Thymus (tissue), 11 donors: ENCODE measurements at regions not wholly inside any gene's neighbourhood (a gene's known extent, or its start where the extent isn't known, plus 50 kb on each side); places are given as distances from the start of the nearest gene placed in this dataset.

Experiments used
- DNase-seq, 9 donors: peaks; one replicate each; pipeline ENCODE4 v3.0.0-alpha.2; 2013; ENCODE audit warnings: low spot score in 9 of 9, low read depth in 6 of 9, missing footprints in 1 of 9
- H3K27ac ChIP-seq, 2 donors: one replicate each; pipeline ENCODE4 v1.5.1; 2013; ENCODE audit warnings: control low read depth in 1 of 2, low read depth in 1 of 2, low read length in 1 of 2, mild to moderate bottlenecking in 1 of 2, moderate library complexity in 1 of 2
- H3K27me3 ChIP-seq, 2 donors: one replicate each; pipeline ENCODE4 v1.5.1; 2013; ENCODE audit warnings: low read length in 1 of 2; ENCODE audit not compliant: control insufficient read depth in 2 of 2, insufficient read depth in 1 of 2
- H3K36me3 ChIP-seq, 2 donors: one replicate each; pipeline ENCODE4 v1.5.1; 2013; ENCODE audit warnings: low read length in 1 of 2, mild to moderate bottlenecking in 1 of 2, moderate library complexity in 1 of 2; ENCODE audit not compliant: control insufficient read depth in 2 of 2, insufficient read depth in 2 of 2
- H3K4me1 ChIP-seq, 2 donors: one replicate each; pipeline ENCODE4 v1.5.1; 2013; ENCODE audit warnings: low read length in 2 of 2; ENCODE audit not compliant: control insufficient read depth in 2 of 2, insufficient read depth in 2 of 2
- H3K4me3 ChIP-seq, 2 donors: one replicate each; pipeline ENCODE4 v1.5.1; 2013; ENCODE audit warnings: low read length in 2 of 2, control low read depth in 1 of 2, mild to moderate bottlenecking in 1 of 2
- H3K9me3 ChIP-seq, 2 donors: one replicate each; pipeline ENCODE4 v1.5.1; 2013; ENCODE audit warnings: low read length in 1 of 2, mild to moderate bottlenecking in 1 of 2; ENCODE audit not compliant: control insufficient read depth in 2 of 2, insufficient read depth in 1 of 2
- WGBS: extraction: QIAGEN DNeasy Blood & Tissue Kit; methylation state at CpG from one replicate; pipeline ENCODE4 v1.1.7; 2013; 5-methylcytosine and 5-hydroxymethylcytosine counted together
- donor health status: healthy.

DNA sequence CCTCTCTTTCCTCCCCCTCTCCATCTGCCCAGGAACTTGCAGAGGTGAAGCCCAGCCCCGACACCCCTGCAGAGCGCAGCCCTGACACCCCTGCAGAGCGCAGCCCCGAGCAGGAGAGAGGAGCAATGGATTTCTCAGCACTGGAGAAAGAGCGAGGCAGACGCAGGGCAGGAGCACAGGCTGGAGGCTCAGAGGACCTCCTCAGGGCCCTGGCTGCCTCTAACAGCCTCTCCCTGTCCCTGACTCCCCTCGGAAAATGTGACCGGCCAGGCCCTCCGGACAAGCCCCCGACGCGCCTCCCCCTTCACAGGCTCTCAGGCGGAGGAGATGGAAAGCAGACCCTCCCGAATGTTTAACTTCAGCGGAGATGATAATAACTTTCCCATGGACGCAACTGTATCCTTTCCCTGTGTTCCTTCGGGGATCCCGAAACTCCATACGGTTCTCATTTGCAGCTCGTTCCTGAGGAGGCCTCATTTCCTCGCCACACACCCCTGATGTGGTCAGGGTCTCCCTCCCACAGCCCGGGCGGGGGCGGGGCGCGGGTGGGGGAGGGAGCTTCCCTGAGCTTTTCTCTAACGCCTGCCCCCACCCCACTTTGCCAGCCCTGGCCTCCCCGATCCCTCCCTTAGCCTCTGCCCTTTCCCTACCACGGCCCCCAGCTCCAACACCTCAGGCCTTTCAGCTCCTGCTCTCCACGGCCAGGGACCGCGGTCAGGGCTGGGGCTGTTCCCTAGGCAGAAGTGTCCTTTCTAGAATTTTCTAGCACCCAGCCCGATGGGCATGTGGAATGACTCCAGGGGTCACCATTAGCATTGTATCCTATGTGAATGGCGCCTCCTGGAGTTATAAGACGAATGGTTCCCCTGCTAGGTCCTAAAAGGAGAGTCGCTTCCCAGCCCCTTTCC, 201.1 kb upstream of the BCOR start:
- Histone ChIP-seq H3K9me3 (peaks cover 0 to 4% of the 10 kb centered on the region in 2 donors), H3K4me3 (no peak overlapping the region), H3K36me3 (no peaks in the 10 kb centered on the region), H3K4me1 (peaks cover 0 to 17% of the 10 kb centered on the region in 2 donors), H3K27ac (no peak overlapping the region), H3K27me3 (peaks cover 0 to 7% of the 10 kb centered on the region in 2 donors)
- DNase-seq, result no peak
- WGBS, result 77% methylated on average over 36 of the region's 36 CpGs

DNA sequence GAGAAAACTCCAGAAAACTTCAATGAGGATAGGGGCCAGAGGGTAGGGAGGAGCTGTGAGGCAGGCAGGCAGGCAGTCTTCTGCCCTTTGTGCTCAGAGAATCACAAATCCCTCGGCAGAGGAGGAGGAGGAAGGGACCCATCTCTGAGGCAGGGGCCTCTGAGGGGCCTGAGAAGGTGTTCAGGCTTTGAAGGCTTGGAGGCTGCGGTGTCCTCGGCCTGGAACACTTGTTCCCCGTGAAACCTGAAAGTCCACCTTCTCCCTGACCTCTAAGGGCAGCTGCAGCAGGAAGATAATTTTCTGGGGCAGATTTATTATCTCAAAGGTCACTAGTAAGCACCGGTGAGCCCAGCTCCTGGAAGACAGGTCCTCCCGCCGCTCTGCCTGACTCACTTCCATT, 200.3 kb upstream of the BCOR start:
- Histone ChIP-seq H3K27ac (no peak overlapping the region), H3K4me1 (peaks cover 0 to 17% of the 10 kb centered on the region in 2 donors), H3K36me3 (no peaks in the 10 kb centered on the region), H3K27me3 (peaks cover 0 to 7% of the 10 kb centered on the region in 2 donors), H3K9me3 (peaks cover 0 to 4% of the 10 kb centered on the region in 2 donors), H3K4me3 (no peak overlapping the region)
- DNase-seq, result no peak
- 93% methylated on average over 7 of the region's 7 CpGs for WGBS

DNA sequence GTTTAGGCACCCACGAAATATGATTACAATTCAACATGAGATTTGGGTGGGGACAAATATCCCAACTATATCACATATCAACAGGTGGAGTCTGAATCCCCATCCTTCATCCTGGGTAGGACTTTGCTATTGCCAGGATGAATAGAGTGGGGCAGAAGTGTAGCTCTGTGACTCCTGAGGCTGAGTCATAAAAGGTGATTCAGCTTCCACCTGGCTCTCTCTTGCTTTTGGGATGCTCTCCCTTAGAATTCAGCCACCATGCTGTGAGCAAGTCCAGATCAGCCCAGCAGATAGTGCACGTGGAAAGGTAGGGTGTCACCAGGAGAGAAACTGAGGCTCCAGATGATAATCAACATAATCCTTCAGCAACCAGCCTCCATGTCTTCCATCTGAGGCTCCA, 193.8 kb upstream of the BCOR start:
- no peaks in the 10 kb centered on the region for H3K4me1 ChIP-seq
- H3K4me3 ChIP-seq, result no peak overlapping the region
- no peak overlapping the region for H3K27ac ChIP-seq
- 91% methylated on average over 2 of the region's 2 CpGs for whole genome bisulfite sequencing
- peaks cover 0 to 12% of the 10 kb centered on the region in 2 donors for H3K9me3 ChIP-seq
- no peak for DNase-seq
- no peaks in the 10 kb centered on the region for H3K36me3 ChIP-seq
- no peaks in the 10 kb centered on the region for H3K27me3 ChIP-seq

DNA sequence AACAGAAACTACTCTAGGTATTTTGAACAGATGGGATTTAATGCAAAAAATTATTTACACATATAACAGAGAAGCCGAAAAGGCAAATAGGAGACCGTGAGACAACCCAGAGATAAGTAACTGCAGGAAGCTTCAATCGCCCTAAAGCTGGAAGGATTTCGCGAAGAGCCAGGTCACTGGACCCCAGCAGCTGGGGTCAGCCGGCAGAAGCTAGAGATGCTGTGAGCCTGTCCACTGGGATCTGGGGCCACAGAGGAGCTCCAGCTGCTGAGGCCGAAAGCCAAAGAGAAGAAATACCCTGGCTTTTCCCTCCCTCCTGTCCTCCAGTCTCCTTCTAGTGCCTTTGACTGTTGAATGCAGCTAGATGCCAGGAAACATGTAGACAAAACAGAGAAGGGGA, 192.8 kb upstream of the BCOR start:
- Histone ChIP-seq H3K4me1 (peaks cover 0 to 5% of the 10 kb centered on the region in 2 donors), H3K27me3 (no peaks in the 10 kb centered on the region), H3K27ac (no peak overlapping the region), H3K9me3 (peaks cover 0 to 12% of the 10 kb centered on the region in 2 donors), H3K36me3 (no peaks in the 10 kb centered on the region), H3K4me3 (no peak overlapping the region)
- 99% methylated on average over 7 of the region's 7 CpGs for WGBS
- DNase-seq, result no peak

DNA sequence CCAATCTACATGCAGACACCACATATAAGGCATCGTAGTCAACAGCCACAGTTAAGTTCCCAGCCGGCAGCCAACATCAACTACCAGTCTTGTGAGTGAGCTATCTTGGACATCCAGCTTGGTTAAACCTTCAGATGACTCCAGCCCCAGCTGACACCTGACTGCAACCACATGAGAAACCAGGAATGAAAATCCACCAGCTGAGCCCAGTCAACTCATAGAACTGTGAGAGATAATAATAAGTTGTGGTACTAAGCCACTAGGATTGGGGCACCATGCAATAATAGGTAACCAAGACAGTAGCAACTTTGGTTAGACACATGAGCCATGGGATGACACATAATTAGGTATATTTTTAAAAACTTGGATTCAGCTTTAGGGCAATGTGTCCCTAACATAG, 188.1 kb upstream of the BCOR start:
- Histone ChIP-seq H3K27me3 (no peaks in the 10 kb centered on the region), H3K36me3 (no peaks in the 10 kb centered on the region), H3K27ac (peak overlapping the region; percentile 31 to 76), H3K4me1 (peaks cover 0 to 17% of the 10 kb centered on the region in 2 donors), H3K4me3 (no peak overlapping the region), H3K9me3 (peaks cover 0 to 12% of the 10 kb centered on the region in 2 donors)
- 57% methylated on average over 2 of the region's 2 CpGs for WGBS
- DNase-seq, result peak in 1 of 9 donors; percentile 38

DNA sequence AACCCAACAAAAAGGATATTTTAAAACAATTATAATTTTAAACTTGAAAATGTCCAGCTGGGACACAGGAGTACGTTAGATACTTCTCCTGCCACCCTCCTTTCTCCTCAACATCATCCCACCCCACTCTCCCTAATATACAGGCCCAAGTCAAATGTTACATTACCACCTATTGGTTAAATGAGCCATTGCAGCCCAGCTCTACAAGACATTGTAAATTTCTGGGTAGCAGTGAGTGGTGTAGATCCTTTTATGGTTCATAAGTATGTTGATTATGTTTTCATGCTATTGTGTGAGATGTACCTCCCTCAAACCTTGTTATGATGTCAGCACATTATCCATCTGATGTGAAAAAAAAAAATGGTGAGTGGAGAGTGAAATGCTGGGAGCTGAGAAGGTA, 187.1 kb upstream of the BCOR start:
- Histone ChIP-seq H3K4me3 (no peak overlapping the region), H3K36me3 (no peaks in the 10 kb centered on the region), H3K9me3 (peaks cover 0 to 2% of the 10 kb centered on the region in 2 donors), H3K27me3 (no peaks in the 10 kb centered on the region), H3K4me1 (peaks cover 0 to 17% of the 10 kb centered on the region in 2 donors), H3K27ac (no peak overlapping the region)
- no peak for DNase-seq
- WGBS, result 97% methylated on average over 1 of the region's 1 CpG

DNA sequence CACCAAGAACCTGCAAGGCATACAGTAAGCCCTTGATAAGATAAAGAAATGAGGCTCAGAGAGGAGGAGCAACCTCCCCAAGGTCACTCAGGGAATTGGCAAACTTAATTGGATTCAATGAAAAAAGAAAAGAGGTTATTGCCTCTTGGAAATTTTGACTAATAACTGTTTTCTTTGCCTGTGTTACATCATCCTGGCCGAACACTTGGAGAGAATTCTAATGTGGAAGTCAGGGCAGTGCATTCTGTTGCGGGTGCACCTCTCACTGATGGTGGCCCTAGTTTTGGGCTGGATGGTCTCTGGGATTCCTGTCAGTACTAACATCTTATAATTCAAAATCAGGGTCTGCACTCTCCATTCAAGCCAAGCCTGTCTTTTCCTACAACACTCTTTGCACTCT, 186.2 kb upstream of the BCOR start:
- H3K4me1 ChIP-seq, result peaks cover 0 to 24% of the 10 kb centered on the region in 2 donors
- no peaks in the 10 kb centered on the region for H3K27me3 ChIP-seq
- H3K4me3 ChIP-seq, result no peak overlapping the region
- no peak overlapping the region for H3K27ac ChIP-seq
- no peaks in the 10 kb centered on the region for H3K36me3 ChIP-seq
- H3K9me3 ChIP-seq, result no peaks in the 10 kb centered on the region
- WGBS, result 96% methylated on average over 2 of the region's 2 CpGs
- DNase-seq, result no peak

DNA sequence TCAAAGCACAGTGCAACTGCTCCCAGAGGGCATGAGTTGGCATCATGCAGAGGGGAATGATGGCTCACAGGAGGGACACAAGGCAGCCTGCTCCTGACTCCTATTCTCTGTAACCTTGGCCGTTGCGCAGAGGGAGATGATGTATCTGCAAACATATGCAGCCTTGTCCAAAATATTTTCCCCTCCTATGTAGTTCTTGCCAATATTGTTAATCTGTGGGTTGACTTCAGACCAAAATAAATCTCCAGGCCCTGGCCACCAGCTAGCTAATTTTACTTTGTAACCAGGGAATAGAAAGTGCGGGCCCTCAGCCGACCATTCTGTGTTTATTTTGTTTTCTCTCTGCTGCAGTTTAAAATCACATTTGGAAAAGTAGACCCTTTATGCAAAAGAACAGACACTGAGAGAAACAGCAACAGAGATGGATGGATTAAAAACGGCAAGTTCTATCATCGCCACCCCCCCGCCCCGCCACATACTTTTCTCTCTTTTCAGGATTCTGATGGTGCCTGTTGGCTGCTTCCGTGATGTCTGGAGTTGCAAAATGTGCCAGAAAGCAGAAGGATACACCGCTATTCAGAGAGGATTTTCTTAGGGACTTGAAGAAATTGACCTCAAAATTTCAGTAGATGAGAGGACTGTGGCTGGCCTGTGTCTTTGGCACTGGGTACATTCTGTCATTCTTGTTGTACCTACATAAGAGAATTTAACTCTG, 185.3 kb upstream of the BCOR start:
- H3K9me3 ChIP-seq, result no peaks in the 10 kb centered on the region
- H3K27ac ChIP-seq, result no peak overlapping the region
- no peak for DNase-seq
- H3K4me3 ChIP-seq, result no peak overlapping the region
- H3K36me3 ChIP-seq, result no peaks in the 10 kb centered on the region
- H3K4me1 ChIP-seq, result peaks cover 0 to 32% of the 10 kb centered on the region in 2 donors
- WGBS, result 96% methylated on average over 10 of the region's 10 CpGs
- no peaks in the 10 kb centered on the region for H3K27me3 ChIP-seq

DNA sequence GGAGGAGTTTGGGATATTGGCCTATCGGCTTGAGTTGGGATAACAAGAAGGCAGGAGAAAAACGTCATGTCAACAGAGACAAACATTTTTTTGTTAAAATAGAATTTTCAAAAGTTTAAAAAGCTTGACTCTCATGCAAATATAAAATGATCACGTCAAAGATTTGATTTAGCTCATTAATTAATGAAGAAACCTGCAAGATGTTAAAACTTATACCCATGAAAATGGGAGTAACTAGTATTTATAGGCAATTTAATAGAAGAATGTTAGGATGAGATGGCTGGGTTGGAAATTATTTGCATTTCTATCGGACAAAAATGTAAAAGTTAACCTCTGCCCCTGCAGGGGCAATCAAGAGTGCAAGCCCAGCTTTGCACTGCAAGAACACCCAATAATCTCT, 184.6 kb upstream of the BCOR start:
- WGBS, result 96% methylated on average over 4 of the region's 4 CpGs
- peaks cover 0 to 35% of the 10 kb centered on the region in 2 donors for H3K4me1 ChIP-seq
- H3K27ac ChIP-seq, result no peak overlapping the region
- H3K9me3 ChIP-seq, result no peaks in the 10 kb centered on the region
- H3K4me3 ChIP-seq, result no peak overlapping the region
- H3K27me3 ChIP-seq, result no peaks in the 10 kb centered on the region
- H3K36me3 ChIP-seq, result no peaks in the 10 kb centered on the region
- no peak for DNase-seq
